Parathyroid adenoma (tissue), 2 donors: ENCODE measurements at regions not wholly inside any gene's neighbourhood (a gene's known extent, or its start where the extent isn't known, plus 50 kb on each side); places are given as distances from the start of the nearest gene placed in this dataset.

ENCODE experiments used
- H2AFZ ChIP-seq: fragments of 300-600 bp; sonication (generic); one replicate; pipeline ENCODE4 v1.7.0; 2017; ENCODE audit warnings: antibody characterized with exemption, mild to moderate bottlenecking
- H3K27ac ChIP-seq: fragments of 300-600 bp; sonication (generic); one replicate; pipeline ENCODE4 v1.7.0; 2017
- H3K27me3 ChIP-seq: fragments of 300-600 bp; sonication (generic); one replicate; pipeline ENCODE4 v1.7.0; 2017; ENCODE audit warnings: low read length; ENCODE audit not compliant: control insufficient read depth, insufficient read depth
- H3K36me3 ChIP-seq: fragments of 300-600 bp; sonication (generic); one replicate; pipeline ENCODE4 v1.7.0; 2017; ENCODE audit warnings: low read length; ENCODE audit not compliant: control insufficient read depth, insufficient read depth
- H3K4me1 ChIP-seq: fragments of 300-600 bp; sonication (generic); one replicate; pipeline ENCODE4 v1.7.0; 2017; ENCODE audit warnings: control low read depth
- H3K4me2 ChIP-seq: fragments of 300-600 bp; sonication (generic); one replicate; pipeline ENCODE4 v1.7.0; 2017; ENCODE audit warnings: low read length
- H3K4me3 ChIP-seq: fragments of 300-600 bp; sonication (generic); one replicate; pipeline ENCODE4 v1.7.0; 2017; ENCODE audit warnings: low read depth, low read length
- H3K79me2 ChIP-seq: fragments of 300-600 bp; sonication (generic); one replicate; pipeline ENCODE4 v1.7.0; 2017; ENCODE audit warnings: control low read depth
- H3K9ac ChIP-seq: fragments of 300-600 bp; sonication (generic); one replicate; pipeline ENCODE4 v1.7.0; 2017; ENCODE audit warnings: mild to moderate bottlenecking
- H3K9me3 ChIP-seq: fragments of 300-600 bp; sonication (generic); one replicate; pipeline ENCODE4 v1.7.0; 2017; ENCODE audit warnings: low read length; ENCODE audit not compliant: control insufficient read depth
- TF ChIP-seq, protein P1 (sequence below): fragments of 300-600 bp; sonication (generic); IDR thresholded peaks from one replicate; pipeline ENCODE4 v1.7.0; 2017; ENCODE audit warnings: antibody characterized with exemption, mild to moderate bottlenecking
- donor health status: primary hyperparathyroidism.

DNA sequence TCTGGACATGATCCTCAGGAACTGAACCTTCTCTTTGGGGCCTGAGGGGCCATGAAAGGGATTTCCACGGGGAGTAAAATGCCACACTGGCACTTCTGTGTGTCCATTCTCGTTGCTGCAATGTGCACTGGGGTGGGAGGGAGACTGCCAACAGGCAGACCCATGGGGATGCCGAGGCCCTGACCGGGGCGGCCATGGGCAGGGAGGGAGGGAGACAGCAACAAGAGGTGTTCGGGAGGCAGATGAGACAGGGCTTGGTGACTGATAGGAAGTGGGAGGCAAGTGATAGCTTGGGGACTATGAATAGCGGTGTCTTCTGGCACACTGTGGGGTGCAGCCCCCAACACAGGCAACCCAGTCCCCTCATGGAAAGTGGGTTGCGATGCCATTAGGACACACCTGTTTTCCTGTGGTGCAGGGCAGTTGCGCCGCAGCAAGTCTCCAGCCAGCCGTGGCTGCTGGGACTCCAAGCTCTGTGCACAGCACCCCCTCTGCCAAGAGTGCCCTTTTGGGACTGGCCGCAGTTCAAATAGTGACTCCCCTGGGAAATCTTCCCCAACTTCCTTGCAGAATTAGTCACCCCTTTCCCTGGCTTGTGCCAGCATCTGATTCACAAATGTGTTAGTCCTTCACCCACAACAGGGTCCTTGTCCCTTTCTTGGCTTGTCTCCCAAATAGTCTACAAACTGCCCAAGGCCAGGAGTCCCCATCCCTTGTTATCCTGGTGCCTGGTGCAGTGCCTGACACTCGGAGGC, 88.8 kb downstream of the CHST1 start:
- Histone ChIP-seq H3K79me2 (no peaks in the 10 kb centered on the region), H3K4me3 (no peak overlapping the region), H3K27ac (no peak overlapping the region), H3K9me3 (no peaks in the 10 kb centered on the region), H3K36me3 (no peaks in the 10 kb centered on the region), H3K4me2 (no peak overlapping the region), H2AFZ (no peak overlapping the region), H3K4me1 (no peaks in the 10 kb centered on the region), H3K27me3 (no peaks in the 10 kb centered on the region), H3K9ac (no peak overlapping the region)
- TF ChIP-seq, protein P1, sequence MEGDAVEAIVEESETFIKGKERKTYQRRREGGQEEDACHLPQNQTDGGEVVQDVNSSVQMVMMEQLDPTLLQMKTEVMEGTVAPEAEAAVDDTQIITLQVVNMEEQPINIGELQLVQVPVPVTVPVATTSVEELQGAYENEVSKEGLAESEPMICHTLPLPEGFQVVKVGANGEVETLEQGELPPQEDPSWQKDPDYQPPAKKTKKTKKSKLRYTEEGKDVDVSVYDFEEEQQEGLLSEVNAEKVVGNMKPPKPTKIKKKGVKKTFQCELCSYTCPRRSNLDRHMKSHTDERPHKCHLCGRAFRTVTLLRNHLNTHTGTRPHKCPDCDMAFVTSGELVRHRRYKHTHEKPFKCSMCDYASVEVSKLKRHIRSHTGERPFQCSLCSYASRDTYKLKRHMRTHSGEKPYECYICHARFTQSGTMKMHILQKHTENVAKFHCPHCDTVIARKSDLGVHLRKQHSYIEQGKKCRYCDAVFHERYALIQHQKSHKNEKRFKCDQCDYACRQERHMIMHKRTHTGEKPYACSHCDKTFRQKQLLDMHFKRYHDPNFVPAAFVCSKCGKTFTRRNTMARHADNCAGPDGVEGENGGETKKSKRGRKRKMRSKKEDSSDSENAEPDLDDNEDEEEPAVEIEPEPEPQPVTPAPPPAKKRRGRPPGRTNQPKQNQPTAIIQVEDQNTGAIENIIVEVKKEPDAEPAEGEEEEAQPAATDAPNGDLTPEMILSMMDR = no peak

DNA sequence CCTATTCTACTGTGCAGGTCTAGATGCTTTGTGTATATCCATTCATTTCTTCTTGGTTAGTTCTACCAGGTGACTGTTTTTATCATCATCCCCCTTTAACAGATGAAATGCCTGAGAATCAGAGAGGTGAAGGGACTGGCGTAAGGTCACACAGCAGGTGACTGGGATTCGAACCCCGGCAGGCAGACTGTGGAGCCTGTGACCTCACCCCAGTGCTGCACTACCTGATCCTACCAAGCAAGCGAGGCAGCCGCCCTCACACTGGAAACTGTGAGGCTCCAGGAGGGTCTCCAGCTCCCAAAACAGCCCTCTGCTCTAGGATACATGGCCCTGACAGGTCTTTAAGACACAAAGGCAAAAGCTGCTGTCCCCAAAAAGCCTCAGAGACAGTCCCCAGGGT, 91.7 kb downstream of the CHST1 start:
- no peaks in the 10 kb centered on the region for H3K36me3 ChIP-seq
- H3K27me3 ChIP-seq = no peaks in the 10 kb centered on the region
- H3K9ac ChIP-seq = no peak overlapping the region
- H3K4me3 ChIP-seq = no peak overlapping the region
- H3K27ac ChIP-seq = no peak overlapping the region
- TF ChIP-seq, protein P1 = no peak
- H3K9me3 ChIP-seq = no peaks in the 10 kb centered on the region
- H3K4me1 ChIP-seq = no peaks in the 10 kb centered on the region
- H3K79me2 ChIP-seq = no peaks in the 10 kb centered on the region
- H2AFZ ChIP-seq = no peak overlapping the region
- H3K4me2 ChIP-seq = no peak overlapping the region

GRCh38 chr11:45572354-45573123, 92.9 kb downstream of the CHST1 start:
- Histone ChIP-seq H3K9ac (no peak overlapping the region), H3K4me1 (no peaks in the 10 kb centered on the region), H3K4me3 (no peak overlapping the region), H2AFZ (no peak overlapping the region), H3K79me2 (no peaks in the 10 kb centered on the region), H3K36me3 (no peaks in the 10 kb centered on the region), H3K27me3 (no peaks in the 10 kb centered on the region), H3K4me2 (no peak overlapping the region), H3K9me3 (no peaks in the 10 kb centered on the region), H3K27ac (no peak overlapping the region)
- TF ChIP-seq, protein P1 = no peak

GRCh38 chr11:45569776-45570175, 95.6 kb downstream of the CHST1 start:
- Histone ChIP-seq H3K27ac (no peak overlapping the region), H3K36me3 (no peaks in the 10 kb centered on the region), H3K9me3 (no peaks in the 10 kb centered on the region), H3K4me3 (no peak overlapping the region), H3K4me1 (no peaks in the 10 kb centered on the region), H3K79me2 (no peaks in the 10 kb centered on the region), H3K9ac (no peak overlapping the region), H3K27me3 (no peaks in the 10 kb centered on the region), H2AFZ (no peak overlapping the region), H3K4me2 (no peak overlapping the region)
- TF ChIP-seq, protein P1 = no peak
